Activated T-cell treated with anti-CD3 and anti-CD28 coated beads, Interleukin-2, amount 50 U/mL, for 72 hours (primary cell): ENCODE measurements at regions not wholly inside any gene's neighbourhood (a gene's known extent, or its start where the extent isn't known, plus 50 kb on each side); places are given as distances from the start of the nearest gene placed in this dataset.

Source experiments
- ATAC-seq, 2 donors: fragments of 150-1000 bp; cut with Tn5 transposase; replicated peaks in 1 of 2; 2 replicates each; pipeline ENCODE4 v1.10.0; 2021; ENCODE audit warnings: moderate library complexity in 2 of 2, mild to moderate bottlenecking in 1 of 2
- DNase-seq, 2 donors: peaks; one replicate each; pipeline ENCODE4 v3.0.0; 2021 to 2022; ENCODE audit warnings: mixed read lengths in 1 of 2
- H3K27ac Mint-ChIP-seq: one replicate; pipeline ENCODE4 v1.8.0; 2022; ENCODE audit warnings: mild to moderate bottlenecking, moderate library complexity, mixed read lengths
- H3K27me3 Mint-ChIP-seq: one replicate; pipeline ENCODE4 v1.8.0; 2022; ENCODE audit warnings: low read depth, mixed read lengths
- H3K36me3 Mint-ChIP-seq, 2 donors: one replicate each; pipeline ENCODE4 v1.8.0; 2022; ENCODE audit warnings: mixed read lengths in 2 of 2, mild to moderate bottlenecking in 1 of 2; ENCODE audit not compliant: insufficient read depth in 2 of 2
- H3K4me1 Mint-ChIP-seq: one replicate; pipeline ENCODE4 v1.8.0; 2022; ENCODE audit warnings: low read depth, mixed read lengths
- H3K4me3 Mint-ChIP-seq, 2 donors: one replicate each; pipeline ENCODE4 v1.8.0; 2022; ENCODE audit warnings: mild to moderate bottlenecking in 2 of 2, mixed read lengths in 2 of 2, moderate library complexity in 2 of 2
- H3K9me3 Mint-ChIP-seq, 2 donors: one replicate each; pipeline ENCODE4 v1.8.0; 2022; ENCODE audit warnings: mixed read lengths in 2 of 2

GRCh38 chr20:4413314-4414049 is 164.4 kb upstream of the ADRA1D start:
- Mint-ChIP-seq H3K4me1 (no peaks in the 10 kb centered on the region), H3K4me3 (no peak overlapping the region), H3K36me3 (no peaks in the 10 kb centered on the region), H3K27ac (no peak overlapping the region), H3K9me3 (no peaks in the 10 kb centered on the region), H3K27me3 (peaks cover 7% of the 10 kb centered on the region)
- no peak for ATAC-seq
- DNase-seq = no peak

- H3K27ac Mint-ChIP-seq = no peak overlapping the region
- DNase-seq (no peak), ATAC-seq (no peak)
- H3K36me3 Mint-ChIP-seq = no peaks in the 10 kb centered on the region
- H3K27me3 Mint-ChIP-seq = peaks cover 6% of the 10 kb centered on the region
- no peak overlapping the region for H3K4me3 Mint-ChIP-seq
- H3K4me1 Mint-ChIP-seq = no peaks in the 10 kb centered on the region
- no peaks in the 10 kb centered on the region for H3K9me3 Mint-ChIP-seq
Observed at GRCh38 chr20:4412216-4412615, 163.1 kb upstream of the ADRA1D start.

- H3K27me3 Mint-ChIP-seq = peaks cover 6% of the 10 kb centered on the region
- no peaks in the 10 kb centered on the region for H3K9me3 Mint-ChIP-seq
- no peaks in the 10 kb centered on the region for H3K36me3 Mint-ChIP-seq
- DNase-seq (no peak), ATAC-seq (no peak)
- H3K4me1 Mint-ChIP-seq = no peaks in the 10 kb centered on the region
- no peak overlapping the region for H3K4me3 Mint-ChIP-seq
- no peak overlapping the region for H3K27ac Mint-ChIP-seq
Observed at GRCh38 chr20:4411744-4412143, 162.7 kb upstream of the ADRA1D start.

DNA sequence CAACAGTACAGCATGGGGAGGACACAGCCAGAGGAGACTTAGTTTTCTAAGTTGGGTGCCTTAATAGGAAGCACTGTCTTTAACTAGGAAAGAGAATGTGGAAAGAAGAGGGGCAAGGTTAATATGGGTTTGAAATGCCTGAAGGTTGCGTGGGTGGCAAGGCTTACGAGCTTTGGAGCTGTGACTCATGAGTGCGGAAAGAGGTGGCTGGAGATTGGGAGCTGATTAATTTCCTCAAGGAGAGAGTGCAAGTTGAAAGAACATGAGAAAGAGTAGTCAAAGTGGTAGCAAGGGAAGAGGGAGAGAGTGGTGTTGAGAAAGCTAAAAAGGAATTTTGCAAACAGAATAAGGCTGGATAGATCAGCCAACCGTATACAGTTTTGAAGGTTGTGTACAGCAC is 157.5 kb upstream of the ADRA1D start:
- Mint-ChIP-seq H3K36me3 (no peaks in the 10 kb centered on the region), H3K27ac (no peak overlapping the region), H3K4me1 (no peaks in the 10 kb centered on the region), H3K27me3 (peaks cover 20% of the 10 kb centered on the region), H3K4me3 (no peak overlapping the region), H3K9me3 (no peaks in the 10 kb centered on the region)
- ATAC-seq (no peak), DNase-seq (no peak)

DNA sequence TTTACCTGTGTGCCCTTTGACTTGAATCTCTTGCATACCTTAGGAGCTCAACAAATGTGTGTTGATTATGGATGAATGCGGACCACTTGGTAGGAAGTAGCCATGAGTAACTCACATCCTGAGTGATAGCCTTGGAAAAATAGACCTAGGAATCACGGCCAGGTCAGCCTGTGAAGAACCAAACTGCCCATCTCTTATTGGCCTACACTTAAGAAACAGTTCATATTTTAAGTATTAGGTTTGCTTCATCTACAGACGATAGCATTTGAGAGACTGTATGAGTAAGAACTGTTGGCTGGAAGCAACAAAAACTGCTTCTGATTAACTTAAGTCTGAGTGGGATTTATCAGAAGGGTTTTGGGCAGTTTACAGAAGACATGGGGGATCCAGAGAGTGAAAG is 152.5 kb upstream of the ADRA1D start:
- Mint-ChIP-seq H3K27ac (no peak overlapping the region), H3K36me3 (peaks cover 0 to 2% of the 10 kb centered on the region in 2 donors), H3K4me3 (no peak overlapping the region), H3K27me3 (peaks cover 29% of the 10 kb centered on the region), H3K4me1 (no peaks in the 10 kb centered on the region), H3K9me3 (peaks cover 0 to 4% of the 10 kb centered on the region in 2 donors)
- ATAC-seq (no peak), DNase-seq (no peak)

GRCh38 chr20:4384961-4385360 is 135.9 kb upstream of the ADRA1D start:
- DNase-seq = no peak
- no peak overlapping the region for H3K27ac Mint-ChIP-seq
- H3K4me3 Mint-ChIP-seq = no peak overlapping the region
- peaks cover 26% of the 10 kb centered on the region for H3K27me3 Mint-ChIP-seq
- no peaks in the 10 kb centered on the region for H3K4me1 Mint-ChIP-seq
- H3K36me3 Mint-ChIP-seq = peaks cover 2% of the 10 kb centered on the region in 2 donors
- H3K9me3 Mint-ChIP-seq = peaks cover 0 to 2% of the 10 kb centered on the region in 2 donors
- no peak for ATAC-seq

DNA sequence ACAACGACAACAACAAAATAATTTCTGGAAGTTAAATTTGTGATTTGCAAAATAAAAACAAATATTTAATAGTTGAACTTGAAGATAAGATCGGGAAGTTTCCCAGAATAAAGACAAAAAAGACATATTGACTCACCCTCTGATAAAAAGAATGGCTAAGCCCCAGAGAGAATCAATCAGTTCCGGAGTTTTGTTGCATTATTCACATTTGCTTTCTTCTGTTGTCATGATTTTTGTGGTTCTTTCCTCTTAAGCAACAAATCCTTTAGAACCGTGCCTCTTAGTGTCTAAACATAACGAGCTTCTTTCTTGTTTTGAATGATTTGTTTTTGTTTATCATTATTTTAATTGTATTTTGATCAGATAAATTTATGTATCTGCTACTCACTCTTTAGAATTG is 134.9 kb upstream of the ADRA1D start:
- Mint-ChIP-seq H3K36me3 (peaks cover 2% of the 10 kb centered on the region in 2 donors), H3K27me3 (peaks cover 36% of the 10 kb centered on the region), H3K4me3 (no peak overlapping the region), H3K27ac (no peak overlapping the region), H3K4me1 (no peaks in the 10 kb centered on the region), H3K9me3 (peaks cover 0 to 2% of the 10 kb centered on the region in 2 donors)
- DNase-seq (no peak), ATAC-seq (no peak)

GRCh38 chr20:4375881-4376280 is 126.8 kb upstream of the ADRA1D start:
- no peak for DNase-seq
- no peak for ATAC-seq
- Mint-ChIP-seq H3K27me3 (peaks cover 35% of the 10 kb centered on the region), H3K36me3 (no peaks in the 10 kb centered on the region), H3K9me3 (no peaks in the 10 kb centered on the region), H3K27ac (no peak overlapping the region), H3K4me1 (peaks cover 9% of the 10 kb centered on the region), H3K4me3 (no peak overlapping the region)

GRCh38 chr20:4373454-4373853 is 124.4 kb upstream of the ADRA1D start:
- ATAC-seq = peak; percentile 36 to 43
- H3K4me1 Mint-ChIP-seq = peaks cover 32% of the 10 kb centered on the region
- H3K9me3 Mint-ChIP-seq = no peaks in the 10 kb centered on the region
- no peak for DNase-seq
- no peak overlapping the region for H3K27ac Mint-ChIP-seq
- no peak overlapping the region for H3K4me3 Mint-ChIP-seq
- peaks cover 11% of the 10 kb centered on the region for H3K27me3 Mint-ChIP-seq
- H3K36me3 Mint-ChIP-seq = no peaks in the 10 kb centered on the region

- Mint-ChIP-seq H3K36me3 (no peaks in the 10 kb centered on the region), H3K27ac (no peak overlapping the region), H3K27me3 (peaks cover 8% of the 10 kb centered on the region), H3K4me3 (no peak overlapping the region), H3K4me1 (peaks cover 32% of the 10 kb centered on the region), H3K9me3 (no peaks in the 10 kb centered on the region)
- ATAC-seq (no peak), DNase-seq (no peak)
Observed at GRCh38 chr20:4371623-4372251, 122.7 kb upstream of the ADRA1D start.

GRCh38 chr20:4370851-4371250 is 121.8 kb upstream of the ADRA1D start:
- no peak overlapping the region for H3K27ac Mint-ChIP-seq
- no peaks in the 10 kb centered on the region for H3K9me3 Mint-ChIP-seq
- no peak for ATAC-seq
- H3K4me3 Mint-ChIP-seq = no peak overlapping the region
- H3K4me1 Mint-ChIP-seq = peaks cover 32% of the 10 kb centered on the region
- DNase-seq = no peak
- H3K27me3 Mint-ChIP-seq = peaks cover 5% of the 10 kb centered on the region
- no peaks in the 10 kb centered on the region for H3K36me3 Mint-ChIP-seq

DNA sequence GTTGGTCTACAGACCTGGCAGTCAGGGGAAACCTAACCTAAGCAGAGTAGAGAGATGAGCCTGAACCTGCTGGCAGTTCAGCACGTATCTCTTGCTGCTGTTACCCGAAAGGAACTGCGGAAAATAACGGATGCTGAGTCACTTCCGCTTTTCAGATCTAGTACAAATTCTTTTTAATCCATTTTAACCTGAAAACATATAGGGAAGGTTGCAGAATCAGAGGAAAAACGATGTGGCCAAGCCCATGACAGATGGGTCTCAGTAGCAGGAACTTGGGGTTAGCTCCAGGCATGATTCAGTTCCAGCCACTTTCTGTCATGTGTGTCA is 120.7 kb upstream of the ADRA1D start:
- Mint-ChIP-seq H3K4me1 (peaks cover 32% of the 10 kb centered on the region), H3K27ac (peak overlapping the region; percentile 59), H3K36me3 (no peaks in the 10 kb centered on the region), H3K4me3 (peak overlapping the region; percentile 25 to 48), H3K9me3 (no peaks in the 10 kb centered on the region), H3K27me3 (no peaks in the 10 kb centered on the region)
- DNase-seq (peak; percentile 41 to 42), ATAC-seq (peak; percentile 94 to 95)

- Mint-ChIP-seq H3K9me3 (no peaks in the 10 kb centered on the region), H3K27ac (peak overlapping the region; percentile 59), H3K4me1 (peaks cover 32% of the 10 kb centered on the region), H3K4me3 (peak overlapping the region; percentile 25 to 48), H3K27me3 (no peaks in the 10 kb centered on the region), H3K36me3 (no peaks in the 10 kb centered on the region)
- DNase-seq (no peak), ATAC-seq (no peak)
Observed at GRCh38 chr20:4369119-4369797, 120.2 kb upstream of the ADRA1D start.
